SK-N-DZ (cell line): ENCODE measurements at regions not wholly inside any gene's neighbourhood (a gene's known extent, or its start where the extent isn't known, plus 50 kb on each side); places are given as distances from the start of the nearest gene placed in this dataset.

Source experiments
- DNase-seq: peaks from one replicate; pipeline ENCODE4 v3.0.0-alpha.2; 2015; ENCODE audit warnings: low spot score

DNA sequence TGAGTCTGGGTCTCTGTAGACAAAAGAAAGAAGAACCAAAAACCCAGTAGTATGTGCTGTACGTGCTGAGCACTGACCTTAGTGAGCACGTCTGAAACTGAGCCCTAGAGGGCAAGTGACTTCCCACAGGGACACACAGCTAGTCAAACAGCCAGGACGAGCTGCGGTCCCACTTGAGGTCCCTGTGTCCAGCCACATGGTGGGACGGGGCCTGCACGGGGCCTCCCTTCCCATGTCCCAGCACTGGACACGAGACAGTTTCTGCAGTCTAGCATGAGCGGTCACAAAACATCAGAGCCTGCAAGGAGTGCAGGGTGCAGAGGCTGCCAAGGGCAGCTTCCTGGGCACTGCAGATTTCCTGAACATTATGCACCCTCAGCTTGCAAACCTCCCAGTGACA is 121.6 kb downstream of the NCOR2 start:
- DNase-seq: no peak

- peak; percentile 94 for DNase-seq
Observed at GRCh38 chr12:124445121-124445718, 122.2 kb downstream of the NCOR2 start.

GRCh38 chr12:124443931-124444712 is 123.3 kb downstream of the NCOR2 start:
- no peak for DNase-seq

GRCh38 chr12:124442772-124443445 is 124.5 kb downstream of the NCOR2 start:
- DNase-seq: no peak

GRCh38 chr12:124442281-124442680 is 125.1 kb downstream of the NCOR2 start:
- DNase-seq: no peak

DNA sequence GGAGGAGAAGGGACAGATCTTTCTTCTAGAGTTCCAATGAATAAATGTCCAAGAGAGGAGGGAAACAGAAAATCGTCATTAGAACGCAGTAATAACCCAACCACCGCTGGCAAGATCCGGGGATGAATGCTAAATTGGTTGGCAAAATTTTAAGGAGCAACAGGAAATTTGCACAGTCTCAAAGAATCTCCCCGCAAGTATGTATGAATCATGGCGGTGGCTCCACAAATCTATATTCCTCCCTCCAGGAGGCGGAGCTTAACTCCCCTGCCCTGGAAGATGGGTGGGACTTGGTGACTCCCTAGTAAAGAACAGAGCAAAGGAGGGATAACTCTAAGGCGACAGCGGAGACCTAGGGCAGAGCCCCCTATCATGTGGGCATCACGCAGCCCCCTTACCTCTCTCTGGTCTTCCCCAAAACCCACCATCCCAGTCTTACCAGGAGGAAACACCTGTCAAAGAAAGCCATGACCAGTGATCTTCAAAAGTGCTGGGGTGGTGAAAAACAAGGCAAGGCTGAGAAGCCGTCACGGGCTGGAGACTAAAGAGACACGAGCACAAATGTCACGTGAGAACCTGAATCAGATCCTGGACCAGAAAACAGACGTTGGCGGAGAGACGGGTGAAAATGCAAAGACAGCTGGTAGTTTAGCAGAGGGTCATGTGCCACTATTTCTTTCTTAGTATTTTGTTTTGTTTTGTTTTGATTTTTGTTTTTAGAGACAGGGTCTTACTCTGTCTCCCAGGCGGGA is 125.8 kb downstream of the NCOR2 start:
- DNase-seq: no peak

GRCh38 chr12:124440841-124441381 is 126.5 kb downstream of the NCOR2 start:
- no peak for DNase-seq

DNA sequence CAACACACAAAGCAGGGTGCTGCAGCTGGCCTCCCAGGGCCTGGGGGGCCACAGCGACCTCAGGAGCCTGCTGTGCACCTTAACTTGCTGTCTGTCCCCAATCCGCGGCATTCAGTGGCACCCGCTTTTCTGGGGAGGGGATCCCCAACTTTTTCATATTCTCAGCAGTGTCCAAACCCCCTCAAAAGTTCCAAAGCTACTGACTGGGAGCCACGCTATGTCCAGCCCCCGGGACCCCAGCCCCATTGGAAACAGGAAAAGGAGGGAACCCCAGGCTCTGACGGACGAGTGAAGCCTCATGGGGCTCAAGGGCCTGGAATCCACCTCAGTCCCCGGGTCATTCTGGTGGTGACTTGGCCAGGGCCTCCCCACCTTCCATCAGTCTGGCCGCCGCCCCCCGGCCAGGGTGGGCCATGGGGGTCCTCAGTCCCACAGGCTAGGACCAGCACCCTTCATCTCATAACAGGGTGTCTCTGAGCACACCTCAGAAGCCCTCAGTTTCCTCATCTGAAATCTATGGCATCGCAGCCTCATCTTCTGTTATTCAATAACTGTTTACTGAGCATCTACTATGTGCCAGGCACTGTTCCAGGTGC is 127.3 kb downstream of the NCOR2 start:
- no peak for DNase-seq

- DNase-seq: peak; percentile 62
Observed at GRCh38 chr12:124438437-124439056, 128.9 kb downstream of the NCOR2 start.

DNA sequence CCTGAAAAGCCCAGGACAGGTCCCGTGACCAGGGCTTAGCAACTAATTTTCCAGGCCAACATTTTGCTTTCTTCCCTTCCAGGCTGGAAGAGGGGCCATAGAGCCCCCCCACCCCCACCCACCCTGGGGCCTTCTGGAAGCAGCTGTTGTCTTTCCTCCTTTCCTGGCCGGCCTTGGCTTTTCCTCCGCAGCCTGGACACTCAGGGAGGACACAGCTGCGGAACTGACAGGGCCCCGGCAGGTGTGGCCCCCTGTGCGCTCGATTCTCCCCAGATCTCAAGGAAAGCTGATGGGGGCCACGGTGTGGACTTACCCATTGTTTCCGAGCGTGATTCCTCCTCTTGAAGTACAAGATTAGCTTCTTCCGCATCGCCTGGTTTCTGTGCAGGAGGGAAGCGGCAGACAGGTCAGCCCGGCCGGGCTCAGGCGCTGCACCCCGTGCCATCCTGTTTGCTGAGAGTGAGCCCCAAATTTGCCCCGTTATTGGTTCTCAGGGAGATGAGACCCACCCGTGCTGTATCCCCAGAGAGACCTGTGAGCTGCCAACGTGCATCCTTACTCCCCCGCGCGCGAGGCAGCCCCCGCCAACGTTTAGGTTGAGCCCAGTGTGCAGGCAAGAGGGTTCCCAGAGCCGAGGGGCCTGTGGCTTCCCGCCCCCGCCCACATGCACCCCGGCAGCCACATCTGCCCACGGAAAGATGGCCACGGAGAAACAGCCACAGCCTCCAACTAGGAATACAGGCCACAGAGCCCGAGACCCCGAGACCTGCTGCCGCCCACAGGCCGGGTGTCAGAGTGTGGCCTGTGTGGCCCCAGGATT is 129.6 kb downstream of the NCOR2 start:
- no peak for DNase-seq

DNA sequence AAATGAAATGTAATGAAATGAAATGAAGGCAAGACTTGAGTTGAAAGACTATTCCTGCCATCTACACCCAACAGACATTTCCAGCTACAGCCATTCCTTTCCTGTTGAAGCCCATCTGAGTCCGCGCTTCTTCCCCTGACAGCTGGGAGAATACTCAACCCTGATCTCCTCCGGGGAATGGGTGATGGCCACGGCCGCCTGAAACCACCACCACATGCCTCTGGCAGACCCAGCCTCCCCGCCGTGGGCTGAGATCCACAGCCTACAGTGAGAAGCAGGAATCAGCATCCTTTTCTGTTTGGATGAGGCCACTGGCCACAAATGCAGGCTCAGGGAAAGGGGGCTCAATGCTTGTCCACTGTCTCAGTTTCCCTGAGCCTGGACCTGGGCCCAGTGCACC is 130.3 kb downstream of the NCOR2 start:
- no peak for DNase-seq

DNA sequence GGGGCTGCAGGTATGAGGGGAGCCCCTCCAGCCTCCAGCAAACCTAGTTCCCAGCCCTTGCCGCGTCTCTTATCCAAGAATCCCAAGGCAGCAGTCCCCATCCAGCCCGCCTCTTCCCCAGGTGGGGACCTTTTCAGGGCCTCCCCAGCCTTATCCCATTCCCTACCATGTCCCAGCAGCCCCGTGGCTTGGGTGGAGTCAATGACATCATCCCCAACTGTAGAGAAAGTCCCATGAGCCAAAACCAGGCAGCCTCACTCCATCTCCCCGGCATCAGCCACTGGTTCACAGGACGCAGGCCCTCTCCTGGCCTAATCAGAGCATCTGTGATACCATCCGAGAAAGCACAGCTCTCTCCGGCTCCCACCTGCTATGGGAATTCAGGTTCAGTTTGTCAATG is 131.0 kb downstream of the NCOR2 start:
- no peak for DNase-seq

GRCh38 chr12:124435806-124436345 is 131.5 kb downstream of the NCOR2 start:
- no peak for DNase-seq

- no peak for DNase-seq
Observed at GRCh38 chr12:124434951-124435805, 132.2 kb downstream of the NCOR2 start.

DNA sequence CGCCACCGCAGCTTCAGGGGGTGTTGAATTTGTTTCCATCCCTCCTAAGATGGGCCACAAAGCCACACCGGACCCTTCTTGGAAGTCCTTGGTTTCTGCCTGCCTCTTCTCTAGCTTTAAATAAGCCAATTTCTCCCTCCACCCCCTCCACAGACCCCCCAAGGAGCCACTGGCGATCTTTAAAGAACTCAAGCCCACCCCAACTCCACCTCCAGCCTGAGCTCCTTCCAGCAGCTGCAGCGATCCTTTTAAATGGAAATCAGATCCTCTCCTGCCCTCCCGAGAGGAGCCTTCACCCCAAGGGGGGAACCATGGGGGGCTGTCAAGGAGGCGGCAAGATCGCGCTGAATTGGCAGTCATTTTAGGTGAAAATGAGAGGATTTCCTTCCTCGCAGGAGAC is 133.1 kb downstream of the NCOR2 start:
- no peak for DNase-seq

DNA sequence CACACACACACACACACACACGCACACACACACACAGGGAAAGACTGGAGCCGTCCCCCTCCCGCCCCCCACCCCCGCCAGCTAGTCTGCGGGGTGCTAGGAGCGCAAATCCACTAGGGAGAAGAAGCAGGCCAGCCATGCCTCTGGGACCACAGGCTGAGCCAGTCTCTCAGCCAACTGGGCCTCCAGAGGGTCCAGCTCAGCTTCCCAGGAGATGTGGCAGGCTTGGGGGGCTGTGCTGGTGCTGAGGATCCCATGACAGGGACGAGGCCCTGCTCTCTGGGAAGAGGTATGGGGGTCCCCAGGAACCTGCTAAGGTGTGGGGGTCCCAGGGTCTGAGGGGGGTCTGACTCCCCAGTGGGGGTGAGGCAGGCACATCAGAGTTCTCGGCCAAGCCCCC is 133.5 kb downstream of the NCOR2 start:
- DNase-seq: no peak

DNA sequence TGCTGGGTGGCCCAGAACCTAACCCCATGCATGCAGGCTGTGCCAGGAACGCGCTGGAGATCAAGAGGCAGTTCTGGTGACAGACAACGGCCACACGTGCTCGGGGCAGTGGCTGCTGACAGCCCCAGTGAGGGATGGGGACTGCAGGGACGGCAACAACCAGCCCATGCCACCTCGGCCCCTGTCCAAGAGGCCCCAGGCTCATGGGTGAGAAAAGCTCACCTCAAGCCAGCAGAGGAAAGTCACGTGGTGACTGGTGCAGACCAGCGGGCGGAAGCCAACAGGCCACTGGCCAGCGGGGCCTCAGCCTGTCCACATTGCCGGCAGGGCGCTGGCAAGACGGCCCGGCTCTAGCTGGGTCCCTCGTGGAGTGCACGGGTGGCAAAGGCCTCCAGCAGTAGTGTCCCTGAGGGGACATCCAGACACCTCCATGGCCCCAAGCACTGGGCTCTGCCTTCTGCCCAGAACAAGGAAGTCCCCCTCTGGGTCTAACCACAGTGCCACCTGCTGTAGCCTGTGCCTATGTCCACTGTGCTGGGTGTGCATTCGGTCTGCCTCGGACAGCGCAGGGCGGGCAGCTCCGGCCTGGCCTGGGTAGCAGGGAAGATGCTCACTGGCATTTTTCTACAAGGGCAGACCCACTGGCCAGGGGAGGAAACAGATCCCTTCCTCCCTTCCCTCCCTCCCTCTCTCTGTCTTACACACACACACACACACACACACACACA is 134.1 kb downstream of the NCOR2 start:
- DNase-seq: no peak

- DNase-seq: no peak
Observed at GRCh38 chr12:124432376-124432775, 135.0 kb downstream of the NCOR2 start.
